ENCODE measurements at regions not wholly inside any gene's neighbourhood (a gene's known extent, or its start where the extent isn't known, plus 50 kb on each side); places are given as distances from the start of the nearest gene placed in this dataset.
"Not testable (repeated sequence)": the region's sequence is repeated elsewhere in the genome, so short reads cannot be mapped to it uniquely, and the experiment has no call there.

DNA sequence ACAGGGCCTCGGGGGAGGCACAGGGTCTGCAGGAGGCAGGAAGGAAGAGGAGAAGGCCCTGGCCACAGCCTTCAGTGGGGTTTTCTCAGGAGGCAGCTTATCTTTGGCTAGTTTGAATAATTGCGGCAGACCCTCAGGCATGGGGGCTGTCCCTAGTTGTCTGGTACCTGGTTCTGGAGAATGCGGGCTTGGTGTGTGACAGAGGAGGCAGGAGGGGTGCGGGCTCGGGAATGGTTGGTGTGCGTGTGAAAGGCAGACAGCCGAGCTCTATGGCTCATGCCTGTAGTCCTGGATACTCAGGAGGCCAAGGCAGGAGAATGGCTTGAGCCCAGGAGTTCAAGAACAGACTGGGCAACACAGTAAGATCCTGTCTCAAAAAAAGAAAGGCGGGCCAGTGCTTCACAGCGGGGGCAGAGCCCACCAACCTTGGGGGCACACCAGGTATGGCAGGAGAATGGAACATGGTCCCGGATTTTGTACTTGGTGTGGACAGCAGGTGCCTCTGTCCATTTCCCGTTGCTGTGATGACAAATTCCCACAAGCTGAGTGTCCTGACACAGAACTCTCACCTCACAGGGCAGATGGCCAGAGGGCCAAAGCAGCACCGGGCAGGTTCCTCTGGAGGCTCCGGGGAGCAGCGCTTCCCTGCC is 640.6 kb downstream of the TBC1D22A start:
- Mint-ChIP-seq H3K9me3 (no peaks in the 10 kb centered on the region), H3K27ac (no peak overlapping the region), H3K36me3 (no peaks in the 10 kb centered on the region), H3K27me3 (peaks cover 17 to 22% of the 10 kb centered on the region in 2 donors), H3K4me3 (no peak overlapping the region), H3K4me1 (no peaks in the 10 kb centered on the region)
- DNase-seq (no peak), ATAC-seq (replicated peaks) (no peak)

DNA sequence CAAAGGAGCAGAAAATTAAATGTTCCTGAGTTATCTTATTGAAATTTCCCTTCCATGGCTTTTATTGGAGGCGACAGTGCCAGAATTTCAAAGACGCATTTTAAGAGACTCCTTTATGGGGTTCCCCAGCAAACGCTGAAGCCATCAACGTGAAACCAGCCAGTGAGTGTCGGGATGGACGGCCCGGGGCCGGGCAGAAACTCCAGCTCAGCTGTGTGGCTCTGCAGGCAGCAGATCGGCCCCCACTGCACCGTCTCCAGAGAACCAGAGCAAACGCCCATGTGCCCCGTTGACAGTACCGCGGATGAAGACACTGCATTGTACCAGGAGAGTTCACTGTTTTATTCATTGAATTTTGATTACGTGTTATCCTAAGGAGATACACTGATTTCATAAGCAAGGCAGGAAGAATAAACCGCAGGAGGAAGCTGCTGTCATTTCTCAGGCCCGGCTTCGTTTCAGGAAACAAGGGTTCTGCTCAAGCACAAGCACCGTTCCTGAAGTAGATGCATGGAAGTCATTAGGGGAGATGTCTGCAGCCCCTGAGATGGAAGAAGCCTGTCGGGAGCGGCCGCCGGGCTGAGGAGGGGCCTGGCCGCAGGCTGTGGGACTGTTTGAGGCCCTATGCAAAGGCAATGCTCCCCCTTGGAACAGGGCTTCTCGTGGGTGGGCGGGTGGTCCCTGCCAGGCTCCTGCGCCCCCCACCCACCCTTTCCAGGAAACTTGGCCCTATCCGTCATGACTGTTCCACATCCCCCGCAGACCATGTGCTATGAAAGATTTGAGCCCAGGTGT is 639.7 kb downstream of the TBC1D22A start:
- H3K27ac Mint-ChIP-seq: no peak overlapping the region
- peaks cover 14 to 19% of the 10 kb centered on the region in 2 donors for H3K27me3 Mint-ChIP-seq
- H3K4me3 Mint-ChIP-seq: no peak overlapping the region
- ATAC-seq (replicated peaks) (no peak), DNase-seq (no peak)
- H3K4me1 Mint-ChIP-seq: no peaks in the 10 kb centered on the region
- H3K36me3 Mint-ChIP-seq: no peaks in the 10 kb centered on the region
- H3K9me3 Mint-ChIP-seq: no peaks in the 10 kb centered on the region

DNA sequence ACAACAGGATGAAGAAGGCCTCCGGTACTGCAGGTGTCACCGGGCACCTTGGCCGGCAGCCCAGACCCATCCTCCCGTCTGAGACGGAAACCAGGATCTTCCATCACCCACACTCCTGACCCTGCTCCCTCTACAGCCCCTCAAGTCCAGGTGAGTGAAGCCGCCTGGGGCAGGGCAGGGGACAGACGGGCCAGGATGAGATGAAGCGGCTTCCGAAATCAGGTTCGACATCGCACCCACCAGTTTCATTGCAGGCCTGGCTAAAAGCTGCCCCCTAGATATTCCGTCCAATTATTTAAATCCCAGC is 639.1 kb downstream of the TBC1D22A start:
- Mint-ChIP-seq H3K36me3 (no peaks in the 10 kb centered on the region), H3K4me1 (no peaks in the 10 kb centered on the region), H3K27ac (no peak overlapping the region), H3K27me3 (peaks cover 16 to 18% of the 10 kb centered on the region in 2 donors), H3K4me3 (no peak overlapping the region), H3K9me3 (no peaks in the 10 kb centered on the region)
- DNase-seq (no peak), ATAC-seq (replicated peaks) (no peak)

DNA sequence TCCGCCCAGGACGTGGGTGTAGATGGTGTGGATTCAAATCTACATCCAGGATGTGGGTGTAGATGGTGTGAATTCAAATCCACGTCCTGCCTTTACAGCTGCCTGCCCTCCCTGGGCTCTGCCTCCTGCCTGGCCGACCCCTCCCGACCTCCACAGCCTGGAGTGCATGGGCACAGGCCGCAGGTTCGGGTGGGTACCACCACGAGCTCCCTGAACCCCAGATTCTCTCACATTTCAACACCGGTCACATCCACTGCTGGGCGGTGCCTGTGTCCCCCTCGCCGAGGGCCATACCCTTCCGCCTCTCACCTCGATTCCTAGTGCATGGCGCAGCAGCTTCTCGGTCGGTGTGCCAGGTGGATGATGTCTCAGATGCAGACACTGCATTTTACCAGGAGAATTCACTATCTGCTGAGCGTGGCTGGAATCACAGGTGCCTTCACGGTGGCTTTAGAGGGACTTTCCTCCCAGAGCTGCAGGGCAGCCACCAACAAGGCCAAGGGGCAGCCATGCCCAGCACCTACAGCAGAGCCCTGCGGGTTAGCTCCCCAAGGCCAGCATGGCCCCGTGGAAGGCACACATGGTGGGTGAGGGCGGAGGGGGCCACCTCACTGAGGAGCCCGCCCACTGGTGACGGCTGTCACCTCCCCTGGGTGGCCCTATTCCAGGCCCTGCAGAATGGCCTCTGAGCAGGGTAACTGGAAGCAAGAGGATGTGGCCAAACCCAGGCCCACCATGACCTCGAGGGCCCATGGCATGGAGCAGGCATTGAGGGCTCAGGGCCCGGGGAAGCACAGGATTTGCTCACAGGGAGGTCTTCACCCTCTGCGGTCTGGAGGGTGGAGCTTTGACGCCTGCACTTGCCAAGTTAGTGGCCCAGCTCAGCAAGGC is 638.5 kb downstream of the TBC1D22A start:
- Mint-ChIP-seq H3K4me3 (no peak overlapping the region), H3K9me3 (no peaks in the 10 kb centered on the region), H3K36me3 (no peaks in the 10 kb centered on the region), H3K27me3 (peaks cover 15 to 17% of the 10 kb centered on the region in 2 donors), H3K4me1 (no peaks in the 10 kb centered on the region), H3K27ac (no peak overlapping the region)
- no peak for ATAC-seq (replicated peaks)
- no peak for DNase-seq

DNA sequence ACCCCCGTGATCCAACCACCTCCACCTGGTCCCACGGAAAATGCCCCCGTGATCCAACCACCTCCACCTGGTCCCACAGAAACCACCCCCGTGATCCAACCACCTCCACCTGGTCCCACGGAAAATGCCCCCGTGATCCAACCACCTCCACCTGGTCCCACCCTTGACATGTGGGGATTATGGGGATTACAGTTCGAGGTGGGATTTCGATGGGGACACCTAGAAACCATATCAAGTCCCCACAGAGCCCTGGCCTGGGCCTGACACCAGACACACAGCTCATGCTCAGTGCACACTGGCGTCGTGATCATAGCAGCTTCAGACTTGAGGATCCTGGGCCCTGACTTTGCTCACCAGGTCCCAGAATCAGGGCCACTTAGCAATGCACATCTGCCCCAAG is 637.7 kb downstream of the TBC1D22A start:
- DNase-seq; H3K4me3 Mint-ChIP-seq; ATAC-seq (replicated peaks); H3K9me3 Mint-ChIP-seq; H3K27ac Mint-ChIP-seq; H3K4me1 Mint-ChIP-seq; H3K36me3 Mint-ChIP-seq: not testable (repeated sequence)
- H3K27me3 Mint-ChIP-seq: peaks cover 15 to 17% of the 10 kb centered on the region in 2 donors

DNA sequence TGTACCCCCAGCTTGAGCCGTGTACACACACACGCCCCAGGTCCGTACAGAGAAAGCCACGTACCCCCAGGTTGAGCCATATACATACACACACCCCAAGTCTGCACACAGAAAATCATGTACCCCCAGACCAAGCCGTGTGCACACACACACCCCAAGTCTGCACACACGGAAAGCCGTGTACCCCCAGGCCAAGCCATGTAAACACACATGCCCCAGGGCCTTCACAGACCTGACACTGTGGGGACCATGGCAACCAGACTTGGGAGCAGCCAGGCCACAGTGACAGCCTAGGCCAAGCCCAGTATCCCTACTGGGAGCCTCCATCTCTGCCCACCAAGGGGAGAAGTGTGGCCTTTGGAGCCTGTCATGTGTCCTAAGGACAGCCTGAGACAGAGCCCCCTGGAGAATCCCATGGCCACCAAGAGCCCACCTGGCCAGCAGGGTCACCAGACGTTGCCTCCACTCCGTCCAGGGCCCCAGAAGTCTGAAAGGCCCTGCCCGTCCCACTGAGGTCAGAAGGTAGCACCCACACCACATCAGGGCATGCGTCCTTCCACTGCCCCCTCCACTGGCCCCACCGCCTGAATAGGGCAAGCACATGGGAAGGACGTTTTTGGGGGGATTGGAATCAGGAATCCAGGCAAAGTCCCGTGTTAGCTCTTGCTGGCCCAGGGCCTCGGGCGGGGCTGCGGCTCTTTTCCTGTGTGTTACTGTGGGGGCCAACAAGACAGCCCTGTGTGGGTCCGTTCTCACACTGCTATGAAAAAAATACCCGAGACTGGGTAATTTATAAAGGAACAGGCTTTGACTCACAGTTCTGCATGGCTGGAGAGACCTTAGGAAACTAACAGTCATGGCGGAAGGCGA is 636.7 kb downstream of the TBC1D22A start:
- Mint-ChIP-seq H3K4me1 (no peaks in the 10 kb centered on the region), H3K27me3 (peaks cover 9 to 17% of the 10 kb centered on the region in 2 donors), H3K4me3 (no peak overlapping the region), H3K36me3 (no peaks in the 10 kb centered on the region), H3K27ac (no peak overlapping the region), H3K9me3 (no peaks in the 10 kb centered on the region)
- DNase-seq (no peak), ATAC-seq (replicated peaks) (no peak)

DNA sequence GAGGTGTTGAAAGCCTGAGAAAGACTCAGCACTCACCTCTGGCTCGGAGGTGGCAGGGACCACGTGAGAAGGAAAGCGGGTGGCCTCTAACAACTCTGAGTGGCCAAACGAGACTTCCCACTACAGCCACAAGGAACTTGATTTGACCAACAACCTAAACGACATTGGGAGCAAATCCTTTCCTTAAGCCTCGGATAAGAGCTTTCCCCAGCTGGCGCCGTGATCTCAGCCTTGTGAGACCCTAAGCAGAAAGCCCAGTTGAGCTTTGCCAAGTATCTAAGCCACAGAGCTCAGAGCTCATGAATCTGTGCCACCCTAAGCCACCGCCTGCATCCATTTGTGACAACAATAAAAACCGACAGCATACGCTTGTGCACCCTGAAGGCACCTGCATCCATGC is 636.0 kb downstream of the TBC1D22A start:
- H3K4me1 Mint-ChIP-seq: no peaks in the 10 kb centered on the region
- DNase-seq: no peak
- peaks cover 8 to 17% of the 10 kb centered on the region in 2 donors for H3K27me3 Mint-ChIP-seq
- H3K27ac Mint-ChIP-seq: no peak overlapping the region
- no peak for ATAC-seq (replicated peaks)
- H3K36me3 Mint-ChIP-seq: no peaks in the 10 kb centered on the region
- no peak overlapping the region for H3K4me3 Mint-ChIP-seq
- H3K9me3 Mint-ChIP-seq: no peaks in the 10 kb centered on the region

DNA sequence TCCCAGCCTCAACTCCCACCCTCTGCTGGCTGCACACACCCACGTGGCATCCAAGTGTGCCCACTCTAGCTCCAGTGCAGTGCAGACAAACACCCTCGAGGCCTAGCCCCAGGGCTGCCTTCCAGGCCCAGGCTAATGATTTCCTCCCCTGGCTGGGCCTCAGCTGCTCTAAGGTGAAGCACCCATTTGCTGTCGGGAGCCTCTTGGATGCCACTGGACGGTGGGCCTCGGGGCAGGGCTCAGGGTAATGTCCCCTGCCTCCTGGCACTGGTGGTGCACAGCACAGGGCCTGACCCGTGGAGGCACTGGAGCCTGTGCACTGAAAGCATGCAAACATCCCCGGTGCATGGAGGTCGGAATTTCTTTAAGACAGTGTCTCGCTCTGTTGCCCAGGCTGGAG is 635.2 kb downstream of the TBC1D22A start:
- no peak overlapping the region for H3K27ac Mint-ChIP-seq
- peaks cover 3 to 13% of the 10 kb centered on the region in 2 donors for H3K27me3 Mint-ChIP-seq
- no peaks in the 10 kb centered on the region for H3K4me1 Mint-ChIP-seq
- no peaks in the 10 kb centered on the region for H3K9me3 Mint-ChIP-seq
- no peak for ATAC-seq (replicated peaks)
- H3K36me3 Mint-ChIP-seq: no peaks in the 10 kb centered on the region
- no peak overlapping the region for H3K4me3 Mint-ChIP-seq
- DNase-seq: no peak

DNA sequence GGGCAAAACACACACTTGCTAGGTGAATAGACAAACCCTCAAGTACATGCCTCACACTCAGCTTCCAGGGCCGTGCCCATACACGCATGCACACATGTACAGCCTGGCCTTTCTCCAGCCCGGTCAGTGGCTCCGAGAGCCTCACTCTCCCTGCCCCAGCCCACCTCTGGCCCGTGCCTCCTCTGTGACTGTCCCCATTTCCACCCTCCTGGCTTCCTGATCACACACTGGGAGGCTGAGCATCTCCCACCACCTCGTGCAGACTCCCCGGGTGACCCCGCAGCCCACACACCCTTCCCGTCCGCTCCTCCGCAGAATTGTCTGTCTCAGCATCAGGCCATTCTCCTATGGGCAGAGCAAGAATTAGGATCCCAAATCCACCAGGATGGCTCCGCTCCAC is 634.1 kb downstream of the TBC1D22A start:
- no peaks in the 10 kb centered on the region for H3K36me3 Mint-ChIP-seq
- H3K27me3 Mint-ChIP-seq: peaks cover 0 to 11% of the 10 kb centered on the region in 2 donors
- no peak overlapping the region for H3K4me3 Mint-ChIP-seq
- no peak for ATAC-seq (replicated peaks)
- DNase-seq: no peak
- no peak overlapping the region for H3K27ac Mint-ChIP-seq
- no peaks in the 10 kb centered on the region for H3K4me1 Mint-ChIP-seq
- H3K9me3 Mint-ChIP-seq: no peaks in the 10 kb centered on the region

DNA sequence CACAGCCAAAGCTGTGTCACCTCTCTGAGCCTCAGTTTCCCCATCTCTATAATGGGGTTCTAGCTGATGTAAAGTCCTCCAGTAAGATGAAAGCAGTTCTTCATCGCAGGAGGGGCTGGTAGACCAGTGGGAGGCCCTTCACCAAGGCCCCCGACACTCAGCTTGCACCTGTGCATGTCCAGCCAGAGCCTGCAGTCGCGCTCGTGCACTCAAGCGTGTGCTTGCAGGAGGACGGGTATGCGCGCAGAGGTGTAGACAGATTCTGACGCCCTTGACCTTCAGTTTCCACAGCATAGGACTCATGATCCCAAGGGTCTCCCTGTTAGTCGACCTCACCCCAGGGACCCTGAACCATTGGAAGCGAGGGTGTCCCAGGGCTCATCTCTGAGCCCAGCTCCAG is 633.7 kb downstream of the TBC1D22A start:
- Mint-ChIP-seq H3K4me1 (no peaks in the 10 kb centered on the region), H3K4me3 (no peak overlapping the region), H3K27ac (no peak overlapping the region), H3K36me3 (no peaks in the 10 kb centered on the region), H3K27me3 (peaks cover 0 to 11% of the 10 kb centered on the region in 2 donors), H3K9me3 (no peaks in the 10 kb centered on the region)
- DNase-seq: no peak
- no peak for ATAC-seq (replicated peaks)

DNA sequence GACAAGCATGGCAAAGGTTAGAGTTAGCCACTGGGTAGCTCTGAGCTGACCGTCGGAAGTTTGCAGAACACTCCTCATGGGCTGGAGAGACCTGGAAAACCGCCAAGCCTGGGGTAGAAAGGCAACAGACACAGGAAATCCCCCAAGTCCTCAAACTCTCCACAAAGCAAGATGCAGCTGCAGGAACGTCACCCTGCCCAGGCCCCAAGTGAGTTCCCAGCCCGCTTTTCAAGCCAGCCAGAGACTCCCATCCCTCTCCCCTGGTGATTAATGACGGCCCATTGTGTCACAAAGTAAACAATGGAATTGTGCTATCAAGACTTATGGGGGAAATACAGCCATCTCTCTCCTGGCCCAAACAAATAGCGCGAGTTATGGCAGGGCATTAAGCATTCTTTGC is 633.0 kb downstream of the TBC1D22A start:
- Mint-ChIP-seq H3K36me3 (no peaks in the 10 kb centered on the region), H3K9me3 (no peaks in the 10 kb centered on the region), H3K27me3 (peaks cover 0 to 7% of the 10 kb centered on the region in 2 donors), H3K27ac (no peak overlapping the region), H3K4me1 (no peaks in the 10 kb centered on the region), H3K4me3 (no peak overlapping the region)
- ATAC-seq (replicated peaks) (no peak), DNase-seq (no peak)

DNA sequence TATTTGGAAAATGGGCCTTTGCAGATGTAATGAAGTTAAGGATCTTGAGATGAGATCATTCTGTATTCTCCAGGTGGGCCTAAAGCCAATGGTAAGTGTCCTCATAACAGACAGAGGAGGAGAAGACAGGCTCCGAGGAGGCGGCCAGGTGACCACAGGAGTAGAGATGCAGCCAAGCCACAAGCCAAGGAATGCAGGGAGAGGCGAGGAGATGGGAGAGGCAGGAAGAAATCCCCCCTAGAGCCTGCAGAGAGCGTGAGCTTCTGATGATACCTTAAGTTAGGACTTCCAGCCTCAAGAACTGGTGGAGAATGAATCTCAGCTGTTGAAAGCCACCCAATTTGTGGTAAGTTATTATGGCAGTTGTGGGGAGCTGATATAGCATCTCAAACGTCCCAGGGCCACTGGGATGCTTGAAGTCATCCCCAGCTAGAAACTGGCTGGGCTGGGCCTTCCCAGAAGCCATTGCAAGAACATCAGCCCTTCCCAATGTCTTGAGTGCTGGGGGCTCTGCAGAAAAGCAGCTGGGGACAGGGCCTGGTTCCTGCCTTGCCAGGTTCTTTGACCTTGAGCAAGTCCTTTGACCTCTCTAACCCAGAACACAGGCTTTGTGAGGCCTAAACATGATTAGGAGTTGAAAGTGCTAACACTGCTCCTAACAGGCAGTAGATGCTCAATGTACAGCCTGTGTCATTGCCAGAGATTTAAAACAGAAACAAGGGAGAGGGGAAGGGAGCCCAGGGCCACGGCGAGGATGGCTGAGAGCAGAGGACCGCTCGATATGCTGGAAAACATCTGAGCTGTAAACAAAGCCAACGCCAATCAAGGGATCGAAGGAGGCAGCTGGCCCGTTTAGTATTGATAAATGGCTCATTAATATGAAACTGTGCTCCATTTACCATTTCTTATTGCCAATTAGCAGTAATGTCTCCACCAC is 632.3 kb downstream of the TBC1D22A start:
- H3K27ac Mint-ChIP-seq: no peak overlapping the region
- peaks cover 0 to 7% of the 10 kb centered on the region in 2 donors for H3K27me3 Mint-ChIP-seq
- H3K4me1 Mint-ChIP-seq: no peaks in the 10 kb centered on the region
- no peaks in the 10 kb centered on the region for H3K36me3 Mint-ChIP-seq
- H3K4me3 Mint-ChIP-seq: no peak overlapping the region
- H3K9me3 Mint-ChIP-seq: no peaks in the 10 kb centered on the region
- DNase-seq (no peak), ATAC-seq (replicated peaks) (no peak)

DNA sequence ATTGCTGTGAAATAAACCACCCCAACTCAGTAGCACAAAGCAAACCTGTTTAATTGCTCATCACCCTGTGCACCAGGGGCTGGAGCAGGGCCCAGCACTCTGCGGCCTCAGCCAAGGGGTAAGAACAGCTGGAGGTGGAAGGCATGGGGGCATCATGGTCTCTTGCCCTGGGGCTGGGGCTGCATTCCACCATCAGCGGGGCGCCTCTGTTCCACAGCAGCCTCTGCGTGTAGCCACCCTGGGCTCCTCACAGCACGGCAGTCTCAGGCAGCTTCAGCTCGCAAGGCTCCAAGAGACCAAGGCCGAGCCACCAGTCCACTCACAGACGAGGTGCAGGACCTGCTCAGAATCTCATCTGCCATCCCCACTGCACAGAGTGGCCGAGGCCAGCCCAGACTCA is 630.7 kb downstream of the TBC1D22A start:
- Mint-ChIP-seq H3K9me3 (no peaks in the 10 kb centered on the region), H3K4me1 (no peaks in the 10 kb centered on the region), H3K4me3 (no peak overlapping the region), H3K27me3 (peaks cover 0 to 7% of the 10 kb centered on the region in 2 donors), H3K36me3 (no peaks in the 10 kb centered on the region), H3K27ac (no peak overlapping the region)
- ATAC-seq (replicated peaks): no peak
- DNase-seq: no peak
